Choroid plexus epithelial cell (primary cell): ENCODE measurements at regions not wholly inside any gene's neighbourhood (a gene's known extent, or its start where the extent isn't known, plus 50 kb on each side); places are given as distances from the start of the nearest gene placed in this dataset.

Experiments used
- DNase-seq: peaks from one replicate; pipeline ENCODE4 v3.0.0-alpha.2; 2010; ENCODE audit warnings: low read depth
- H3K4me3 ChIP-seq: 2 replicates; pipeline ENCODE4 v1.5.1; 2011; ENCODE audit warnings: low read depth, mild to moderate bottlenecking, control low read depth, low read length, moderate library complexity
- CTCF ChIP-seq: conservative IDR thresholded peaks from 2 replicates; pipeline ENCODE4 v1.5.1; 2011; ENCODE audit warnings: low read depth, mild to moderate bottlenecking, control low read depth, inconsistent platforms, low read length, moderate library complexity

- TF ChIP-seq CTCF, result no peak
- H3K4me3 ChIP-seq, result no peak overlapping the region
- peak; percentile 97 for DNase-seq
Measured at GRCh38 chr12:93174048-93174447, 203.7 kb upstream of the NUDT4 start.

- no peak for DNase-seq
- H3K4me3 ChIP-seq, result no peak overlapping the region
- no peak for TF ChIP-seq CTCF
Measured at GRCh38 chr12:93174473-93174872, 203.3 kb upstream of the NUDT4 start.

DNA sequence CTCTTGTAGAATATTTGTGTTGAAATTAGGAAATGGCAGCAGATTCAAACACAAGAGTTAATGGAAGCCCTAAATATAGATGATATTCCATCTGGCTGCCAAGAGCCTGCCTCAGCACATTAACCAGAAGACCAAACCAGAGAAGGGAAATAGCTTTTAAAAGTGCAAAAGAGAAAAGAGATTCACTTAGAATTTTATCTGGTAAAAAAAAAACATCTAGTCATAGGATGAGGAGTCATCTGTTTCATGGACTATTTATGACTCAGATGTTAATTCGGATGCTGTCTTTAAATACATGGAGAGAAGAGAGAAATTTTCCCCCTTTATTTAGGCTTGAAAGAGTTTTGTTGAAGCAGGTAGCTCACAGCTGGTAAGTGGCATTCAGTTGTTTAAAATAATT lies 201.6 kb upstream of the NUDT4 start:
- TF ChIP-seq CTCF, result no peak
- no peak overlapping the region for H3K4me3 ChIP-seq
- peak; percentile 65 for DNase-seq

GRCh38 chr12:93176610-93177126 lies 201.1 kb upstream of the NUDT4 start:
- no peak overlapping the region for H3K4me3 ChIP-seq
- DNase-seq, result no peak
- TF ChIP-seq CTCF, result no peak

GRCh38 chr12:93177208-93178153 lies 200.2 kb upstream of the NUDT4 start:
- TF ChIP-seq CTCF, result no peak
- peak; percentile 85 for DNase-seq
- H3K4me3 ChIP-seq, result no peak overlapping the region

GRCh38 chr12:93178154-93178878 lies 199.4 kb upstream of the NUDT4 start:
- TF ChIP-seq CTCF, result no peak
- no peak overlapping the region for H3K4me3 ChIP-seq
- no peak for DNase-seq
